AML-193 (cell line): ENCODE measurements at regions not wholly inside any gene's neighbourhood (a gene's known extent, or its start where the extent isn't known, plus 50 kb on each side); places are given as distances from the start of the nearest gene placed in this dataset.

Source experiments
- DNase-seq, 2 experiments: peaks; one replicate each; lab custom pipeline; 2025; lab: John Stamatoyannopoulos, UW

DNA sequence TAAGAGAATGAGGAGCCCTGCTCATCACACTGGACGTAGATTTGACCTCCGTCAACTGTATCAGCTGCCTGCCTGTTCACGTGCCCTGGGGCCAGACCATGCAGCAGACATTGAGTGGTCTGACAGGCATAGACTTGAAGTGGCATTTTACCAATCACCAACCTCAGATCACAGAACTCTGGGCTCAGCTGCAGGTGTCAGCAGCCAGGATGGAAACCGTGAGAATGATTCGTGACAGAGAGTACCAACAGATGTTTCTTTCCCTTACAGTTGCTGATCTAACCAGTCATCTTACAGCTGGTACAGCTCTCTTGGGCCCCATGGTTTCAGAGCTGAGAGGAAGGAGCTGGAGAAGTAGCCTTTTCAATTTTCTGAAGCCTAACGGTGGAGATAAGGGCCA is 148.9 kb downstream of the EN1 start:
- DNase-seq = no peak

DNA sequence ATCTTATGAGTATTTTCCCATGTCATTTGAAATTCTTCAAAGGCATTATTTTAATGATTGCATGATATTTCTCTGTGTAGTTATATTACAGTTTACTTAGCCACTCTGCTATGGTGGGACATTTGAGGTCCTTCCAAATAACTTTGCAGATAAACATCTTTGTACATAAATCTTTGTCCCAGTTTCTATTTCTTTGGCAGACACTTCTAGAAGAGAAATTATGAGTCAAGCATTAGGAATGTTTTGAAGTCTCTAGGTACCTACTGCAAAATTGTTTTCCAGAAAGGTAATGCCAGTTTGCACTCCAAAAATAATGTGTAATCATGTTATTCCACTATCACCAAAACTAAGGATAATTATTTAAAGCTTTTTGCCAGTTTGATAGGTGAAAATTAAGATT is 149.7 kb downstream of the EN1 start:
- DNase-seq = no peak

DNA sequence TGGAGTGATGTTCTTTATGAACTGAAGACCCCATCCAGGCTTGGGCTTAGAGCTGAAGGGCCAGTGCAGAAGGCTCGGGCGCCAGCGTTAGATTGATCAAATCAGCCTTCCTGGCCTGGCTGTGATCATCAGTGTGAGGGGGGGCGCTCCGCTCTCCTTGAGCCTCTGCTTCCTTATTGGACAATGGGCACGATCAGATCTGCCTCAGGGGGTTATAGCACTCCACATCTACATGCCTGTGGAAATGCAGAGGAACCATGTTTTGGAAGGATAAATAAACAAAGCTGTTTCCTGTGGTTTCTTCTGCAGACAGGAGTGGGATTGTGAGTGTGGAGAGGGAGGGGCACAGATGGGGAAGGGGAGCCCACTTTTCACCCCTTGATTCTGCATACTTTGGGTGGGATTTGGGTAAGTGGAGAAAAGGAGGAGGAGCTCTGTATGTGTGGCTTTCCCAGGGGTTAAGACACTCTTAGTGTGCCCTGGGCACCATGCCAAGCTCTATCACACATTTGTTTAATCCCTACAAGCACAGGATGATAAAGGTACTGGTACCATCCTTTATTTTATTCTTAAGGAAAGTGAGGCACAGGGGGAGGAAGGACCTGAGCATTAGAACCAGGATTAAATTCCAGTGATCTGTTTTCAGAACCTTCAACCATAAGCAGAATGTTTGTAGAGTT is 150.5 kb downstream of the EN1 start:
- DNase-seq = no peak

DNA sequence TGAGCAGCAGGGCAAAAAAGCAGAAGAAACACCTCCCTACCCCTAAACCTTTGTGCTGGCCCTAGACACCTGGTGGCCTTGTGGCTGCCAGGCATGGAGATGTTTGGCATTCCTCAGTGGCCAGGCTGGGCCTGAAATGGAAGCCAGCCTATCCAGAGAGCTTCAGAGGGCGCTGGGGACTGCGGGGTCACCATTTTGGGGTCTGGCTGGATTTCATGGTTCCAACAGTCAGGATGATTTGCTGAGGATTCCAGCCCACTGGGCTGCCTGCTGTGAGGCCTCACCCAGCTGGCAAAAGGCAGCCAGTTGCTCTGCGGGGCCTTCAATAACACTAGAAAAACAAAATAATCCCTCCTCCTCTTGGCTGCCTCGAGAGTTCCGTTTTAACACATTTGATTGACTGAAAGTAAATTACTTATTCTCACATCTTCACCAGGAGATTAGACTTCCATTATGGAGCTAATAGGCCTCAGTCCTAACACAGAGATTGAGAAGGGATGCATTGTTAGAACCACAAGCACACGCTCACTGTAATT is 154.1 kb downstream of the EN1 start:
- DNase-seq = no peak

DNA sequence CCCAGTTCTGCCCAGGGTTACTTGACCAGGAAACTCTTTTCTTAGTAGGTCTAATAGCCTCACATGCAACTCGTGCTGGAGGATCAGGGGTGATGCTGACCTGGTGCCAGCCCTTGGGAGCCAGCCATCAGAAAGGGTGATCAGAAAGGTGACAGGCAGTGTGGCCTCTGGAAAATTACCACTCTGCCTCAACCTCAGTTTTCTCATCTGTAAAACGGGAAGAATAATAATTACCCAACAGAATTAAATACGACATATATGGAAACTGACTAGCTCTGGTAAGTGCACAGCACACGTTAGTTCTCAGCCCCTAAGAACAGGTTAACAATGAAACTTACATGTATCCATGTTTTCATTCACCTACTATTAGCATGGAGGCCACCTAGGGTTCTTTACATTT is 157.6 kb downstream of the EN1 start:
- no peak for DNase-seq

GRCh38 chr2:118689456-118689855 is 158.0 kb downstream of the EN1 start:
- no peak for DNase-seq

GRCh38 chr2:118689033-118689432 is 158.4 kb downstream of the EN1 start:
- DNase-seq = no peak

GRCh38 chr2:118687698-118688097 is 159.8 kb downstream of the EN1 start:
- DNase-seq = no peak

DNA sequence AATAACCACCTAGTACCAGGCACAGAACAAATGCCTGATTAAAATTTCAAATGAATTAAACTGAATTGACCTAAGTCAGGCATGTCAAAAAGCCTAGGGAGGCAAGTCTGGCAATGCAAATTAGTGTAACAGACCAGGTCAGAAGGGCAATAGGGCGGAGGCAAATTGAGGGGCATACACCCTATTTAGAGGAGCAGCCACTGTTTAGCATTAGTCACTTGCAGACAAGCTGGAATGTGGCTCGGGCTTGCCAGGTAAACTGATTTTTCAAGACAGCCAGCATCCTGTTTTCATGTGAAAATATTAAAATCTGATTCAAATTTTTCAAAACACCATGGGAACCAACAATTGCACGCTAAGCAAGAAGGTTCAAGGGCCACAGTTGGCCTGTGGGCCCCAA is 160.3 kb downstream of the EN1 start:
- DNase-seq = no peak

- no peak for DNase-seq
These were observed 161.1 kb downstream of the EN1 start for GRCh38 chr2:118686346-118686745.

DNA sequence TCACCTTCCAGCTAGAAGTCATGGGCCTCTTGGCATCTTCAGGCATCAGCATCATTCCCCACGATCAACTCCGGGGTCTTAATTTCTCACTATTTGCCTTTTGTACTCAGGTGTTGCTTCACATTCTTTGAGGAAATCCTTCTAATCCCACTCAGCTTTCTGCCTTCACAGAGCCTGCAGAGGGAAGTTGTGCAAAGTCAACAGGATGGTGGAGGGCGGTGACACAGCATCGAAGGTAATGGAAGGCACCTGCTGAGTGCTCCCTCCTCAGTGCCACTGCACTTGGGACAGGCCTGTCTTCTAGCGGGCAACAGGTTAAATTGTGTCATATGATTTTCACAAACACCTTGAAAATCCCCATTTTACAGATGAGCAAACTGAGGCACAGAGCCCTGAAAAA is 164.0 kb downstream of the EN1 start:
- no peak for DNase-seq

DNA sequence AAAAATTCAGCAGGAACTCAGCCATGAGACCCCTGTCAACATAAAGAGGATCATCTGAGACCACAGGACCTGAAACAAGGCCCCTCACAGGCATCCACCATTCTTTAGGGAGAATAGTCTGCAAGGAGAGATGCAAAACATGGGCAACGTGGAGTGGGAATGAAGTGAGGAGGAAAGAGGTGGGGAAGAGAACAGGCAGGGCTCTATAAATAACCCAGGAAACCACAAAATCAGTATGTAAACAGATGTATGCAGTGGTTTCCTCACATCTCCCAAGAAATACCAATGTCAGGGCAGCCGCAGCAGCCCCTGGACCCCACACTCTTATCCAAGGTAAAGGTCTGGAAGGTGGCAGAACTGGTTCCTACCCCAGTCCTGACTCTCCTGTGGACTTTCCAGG is 168.5 kb downstream of the EN1 start:
- no peak for DNase-seq

GRCh38 chr2:118677546-118677945 is 169.9 kb downstream of the EN1 start:
- no peak for DNase-seq

- no peak for DNase-seq
These were observed 171.9 kb downstream of the EN1 start for GRCh38 chr2:118675531-118675930.

DNA sequence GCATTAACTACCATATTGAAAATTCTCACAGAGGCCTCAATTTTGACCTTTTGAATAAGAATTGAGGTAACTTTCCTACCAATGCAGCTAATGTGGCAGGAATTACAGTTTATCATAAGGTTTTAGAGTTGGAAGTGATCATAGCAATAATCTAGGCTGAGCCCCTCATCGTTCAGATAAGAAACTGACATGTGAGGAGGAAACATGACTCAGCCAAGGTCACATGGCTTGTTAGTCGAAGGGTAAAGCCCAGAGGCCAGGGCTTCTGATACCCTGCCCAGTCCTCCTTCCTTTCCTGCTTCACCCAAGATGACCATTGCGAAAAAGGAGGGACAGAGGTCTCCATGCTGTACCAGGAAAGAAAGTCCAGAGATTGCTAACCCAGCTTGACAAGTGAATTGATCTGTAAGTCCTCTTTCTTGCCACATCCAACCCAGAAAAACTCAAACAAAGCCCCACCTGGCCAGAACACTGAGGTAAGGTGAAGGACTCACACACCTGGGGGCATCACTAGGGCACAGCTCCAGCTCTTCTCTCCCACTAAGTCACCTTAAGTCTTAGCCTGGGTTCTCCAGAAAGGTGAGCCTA is 174.8 kb downstream of the EN1 start:
- no peak for DNase-seq

DNA sequence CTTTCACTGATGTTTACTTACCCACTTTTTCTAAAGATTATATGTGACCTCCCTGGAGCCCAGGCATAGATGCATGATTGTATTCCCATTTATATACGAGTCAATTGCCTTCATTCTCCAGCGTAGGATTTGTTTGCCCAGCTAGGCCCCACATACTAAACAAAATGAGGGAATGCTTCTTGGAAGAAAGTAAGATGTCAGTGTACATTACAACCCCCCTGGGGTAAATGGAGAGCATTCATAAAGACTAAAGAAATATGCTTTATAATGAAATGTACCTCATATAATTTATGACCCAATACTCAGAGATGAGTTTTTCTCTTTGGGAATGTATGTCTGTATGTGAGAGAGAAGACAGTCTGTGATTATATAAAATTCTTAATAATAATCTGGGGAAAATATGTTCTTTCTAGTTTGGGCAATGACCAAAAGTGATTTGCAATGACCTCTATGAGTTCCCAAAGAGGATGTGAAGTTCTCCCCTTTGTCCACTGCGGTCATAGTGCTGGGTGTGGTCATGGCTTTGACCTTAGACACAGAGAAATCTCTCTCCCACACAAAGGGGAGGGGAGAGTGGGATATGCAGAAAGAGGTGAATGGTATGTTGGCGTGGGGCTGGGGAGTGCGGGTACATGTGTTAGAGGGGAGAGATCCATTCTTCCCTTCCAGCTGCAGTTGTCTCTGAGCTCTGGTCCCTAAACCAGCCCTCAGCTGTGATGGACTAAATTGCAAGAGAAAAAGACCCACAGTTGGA is 175.6 kb downstream of the EN1 start:
- no peak for DNase-seq

DNA sequence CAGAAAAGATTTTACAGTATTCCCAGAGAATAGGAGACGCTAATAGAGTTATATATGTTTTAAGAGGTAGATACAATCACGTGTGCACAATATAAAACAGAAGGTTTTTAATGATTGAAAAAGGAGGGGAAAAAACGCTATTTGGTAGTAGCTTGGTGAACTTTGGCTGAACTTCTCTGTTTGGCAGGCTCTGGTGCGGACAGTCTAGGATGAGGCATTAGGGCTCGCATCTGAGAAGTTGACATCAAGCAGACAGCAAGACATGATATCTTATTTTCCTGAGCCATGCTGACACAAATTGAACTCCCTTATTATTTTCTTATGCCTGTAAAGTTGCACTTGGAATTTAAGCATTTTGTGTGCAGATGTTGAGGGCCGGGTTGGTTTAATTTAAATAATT is 176.6 kb downstream of the EN1 start:
- no peak for DNase-seq

GRCh38 chr2:118670276-118670675 is 177.2 kb downstream of the EN1 start:
- no peak for DNase-seq

DNA sequence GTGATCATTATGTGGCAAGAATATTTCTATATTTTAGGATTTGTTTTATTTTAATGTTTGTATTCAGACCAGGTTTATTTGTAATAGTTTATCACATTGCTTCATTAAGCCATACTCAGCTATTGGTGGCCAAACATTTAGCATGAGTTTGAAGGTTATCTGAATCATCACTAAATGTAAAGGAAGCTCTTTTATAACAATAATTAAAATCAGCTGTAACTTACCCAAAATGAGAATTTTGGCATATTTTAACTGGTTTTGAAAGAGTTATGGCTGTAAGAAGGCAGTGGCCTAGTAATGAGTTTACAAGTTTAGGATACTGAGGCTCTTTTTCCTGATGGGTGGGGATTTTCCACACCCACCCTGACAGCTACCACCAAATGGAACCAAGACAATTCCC is 177.8 kb downstream of the EN1 start:
- no peak for DNase-seq

DNA sequence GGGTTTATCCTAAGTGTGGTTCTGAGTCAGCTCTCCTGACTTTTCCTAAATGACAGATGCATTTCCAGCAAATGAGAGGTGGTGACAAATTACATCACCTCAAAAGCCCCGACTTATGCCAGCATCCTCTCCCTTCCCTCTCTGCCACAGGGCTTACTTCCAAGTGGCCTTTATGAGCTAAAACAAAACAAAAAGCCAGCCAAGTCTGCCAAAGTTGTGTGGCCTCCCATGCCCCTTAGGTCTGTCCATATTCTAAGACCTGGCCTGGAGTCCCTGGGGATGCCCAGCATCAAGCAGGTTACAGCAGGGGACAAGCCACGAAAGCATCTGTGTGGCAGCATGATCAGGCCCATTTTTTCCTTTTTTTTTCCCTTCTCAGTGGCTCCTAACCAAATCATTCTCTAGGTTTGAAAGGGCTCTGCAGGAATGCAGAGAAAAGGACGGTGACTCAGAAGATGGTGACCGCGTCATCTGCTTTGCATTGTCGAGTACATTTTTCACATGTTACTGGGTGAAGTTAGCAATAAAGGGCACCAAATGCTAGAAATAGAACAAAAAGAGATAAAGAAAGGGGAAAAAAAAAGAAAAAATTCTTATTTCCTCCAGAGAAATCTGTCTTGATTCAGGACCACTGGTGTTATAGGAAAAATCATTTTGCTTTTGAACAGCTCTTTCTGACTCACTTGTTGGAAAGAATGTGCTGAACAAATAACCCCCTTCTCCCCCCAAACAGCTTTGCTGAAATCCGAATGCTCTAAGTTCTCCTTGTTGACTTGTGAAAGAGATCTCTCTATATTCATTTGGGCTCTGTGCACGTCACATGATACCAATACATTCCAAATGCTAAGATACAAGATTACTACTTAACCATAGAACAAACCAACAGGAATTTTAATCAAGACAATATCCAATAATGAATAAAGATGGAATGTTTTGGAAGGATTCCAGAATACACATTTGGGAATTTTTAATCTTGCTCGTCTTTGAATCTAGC is 178.7 kb downstream of the EN1 start:
- DNase-seq = no peak

- no peak for DNase-seq
These were observed 179.5 kb downstream of the EN1 start for GRCh38 chr2:118667964-118668363.

DNA sequence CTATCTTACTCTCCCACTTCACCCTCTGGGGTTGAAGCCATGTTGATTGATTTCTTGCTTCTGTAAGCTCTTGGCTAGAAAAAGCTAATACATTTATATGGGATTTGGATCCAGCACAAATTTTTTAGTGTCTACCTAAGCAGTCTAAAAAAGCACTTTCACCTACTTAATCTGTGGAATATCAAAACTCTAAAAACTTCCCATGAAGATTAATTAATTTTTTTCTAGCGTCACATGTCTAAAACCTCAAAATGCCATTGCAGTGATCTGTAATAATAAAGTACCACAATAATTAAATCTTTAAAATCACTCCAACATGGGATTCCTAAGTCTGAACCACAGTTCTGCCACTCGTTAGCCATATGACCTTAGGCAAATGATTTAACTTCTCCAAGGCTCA is 180.1 kb downstream of the EN1 start:
- DNase-seq = no peak
